HCT116 (cell line): ENCODE measurements at regions not wholly inside any gene's neighbourhood (a gene's known extent, or its start where the extent isn't known, plus 50 kb on each side); places are given as distances from the start of the nearest gene placed in this dataset.
A peak's percentile ranks its signal among the peaks of the same experiment; 100 is the strongest.

Experiments
- ATAC-seq: fragments of 200-7000 bp; cut with Tn5 transposase; 2 replicates; pipeline ENCODE4 v1.9.1; 2020; ENCODE audit warnings: mild to moderate bottlenecking, moderate library complexity
- BruUV-seq: library from RNA; stranded (reverse); fragments of 400-500 nt; replicated peaks from 2 replicates; lab custom pipeline; 2021; lab: Mats Ljungman, UMichigan
- CTCF ChIA-PET: fragments of 300-600 bp; sonication (Branson Sonifier 250); formaldehyde crosslinking; loops from one replicate; lab custom pipeline; 2021; ENCODE audit warnings: antibody characterized with exemption; lab: Charles Lee
- POLR2A ChIA-PET: fragments of 300-600, 350-600 bp; sonication (Branson Sonifier 250); formaldehyde crosslinking; loops from one replicate; lab custom pipeline; 2021; ENCODE audit warnings: antibody characterized with exemption; lab: Charles Lee
- RAD21 ChIA-PET, 2 experiments: fragments of 300-600 bp; sonication (Branson Sonifier 250); formaldehyde crosslinking; loops; one replicate each; lab custom pipeline; 2023; ENCODE audit warnings: low total read pairs in 2 of 2; ENCODE audit not compliant: uncharacterized antibody in 2 of 2, unreplicated experiment in 2 of 2, low non-redundant PET in 1 of 2; lab: Charles Lee
- DNase-seq: peaks from one replicate; pipeline ENCODE4 v3.0.0-alpha.2; 2010; ENCODE audit warnings: low read depth, low spot score
- H2AFZ ChIP-seq: fragments of 200-600 bp; shearing (Covaris generic), sonication (generic); 2 replicates; pipeline ENCODE4 v1.6.1; 2017; ENCODE audit warnings: low read depth, mixed run types, mixed read lengths, antibody characterized with exemption, low read length; ENCODE audit not compliant: poor library complexity, severe bottlenecking
- H3K27ac ChIP-seq: 2 replicates; pipeline ENCODE4 v1.5.1; 2012; ENCODE audit warnings: low read depth, low read length
- H3K27me3 ChIP-seq: fragments of 200-600 bp; sonication (generic); 2 replicates; pipeline ENCODE4 v1.6.1; 2016; ENCODE audit warnings: mixed run types, low read length, mixed read lengths; ENCODE audit not compliant: insufficient read depth
- H3K36me3 ChIP-seq, 2 experiments: fragments of 200-500 bp in 1 of 2; fragments of 200-600 bp in 1 of 2; sonication (Bioruptor generic) in 1 of 2; sonication (generic) in 1 of 2; 2 replicates each; pipeline versions ENCODE4 v1.5.1 to v1.6.1; 2014 to 2016; ENCODE audit warnings: low read length in 2 of 2, inconsistent platforms in 1 of 2, mixed read lengths in 1 of 2, mixed run types in 1 of 2; ENCODE audit not compliant: insufficient read depth in 2 of 2, control insufficient read depth in 1 of 2
- H3K4me1 ChIP-seq, 2 experiments: fragments of 200-600 bp in 1 of 2; sonication (generic) in 1 of 2; 2 replicates each; pipeline versions ENCODE4 v1.5.1 to v1.6.1; 2012 to 2017; ENCODE audit warnings: low read length in 2 of 2, inconsistent platforms in 1 of 2, mild to moderate bottlenecking in 1 of 2, mixed read lengths in 1 of 2, mixed run types in 1 of 2, moderate library complexity in 1 of 2; ENCODE audit not compliant: insufficient read depth in 2 of 2, control insufficient read depth in 1 of 2
- H3K4me2 ChIP-seq: fragments of 200-600 bp; sonication (generic); 2 replicates; pipeline ENCODE4 v1.6.1; 2017; ENCODE audit warnings: mixed run types, low read length, mixed read lengths
- H3K4me3 ChIP-seq, 2 experiments: fragments of 200-600 bp in 1 of 2; sonication (generic) in 1 of 2; replicated peaks in 1 of 2; 2 replicates each; pipeline ENCODE4 v1.5.1; 2011 to 2016; ENCODE audit warnings: low read length in 2 of 2, control low read depth in 1 of 2, low read depth in 1 of 2, mild to moderate bottlenecking in 1 of 2, mixed read lengths in 1 of 2, mixed run types in 1 of 2
- H3K79me2 ChIP-seq: fragments of 200-600 bp; sonication (generic); 2 replicates; pipeline ENCODE4 v1.6.1; 2017; ENCODE audit warnings: mild to moderate bottlenecking, mixed run types, low read length, moderate library complexity, mixed read lengths; ENCODE audit not compliant: insufficient read depth
- H3K9ac ChIP-seq: fragments of 200-600 bp; sonication (generic); 2 replicates; pipeline ENCODE4 v1.6.1; 2016; ENCODE audit warnings: low read length, mixed read lengths
- H3K9me2 ChIP-seq: fragments of 200-600 bp; sonication (generic), shearing (Covaris generic); 2 replicates; pipeline ENCODE4 v1.6.1; 2017; ENCODE audit warnings: mixed run types, mild to moderate bottlenecking, moderate library complexity; ENCODE audit not compliant: insufficient read depth
- H3K9me3 ChIP-seq, 2 experiments: fragments of 200-500 bp in 1 of 2; fragments of 200-600 bp in 1 of 2; sonication (Bioruptor generic) in 1 of 2; sonication (generic) in 1 of 2; 2 replicates each; pipeline ENCODE4 v1.6.1; 2014 to 2017; ENCODE audit warnings: low read length in 2 of 2, mixed read lengths in 2 of 2, inconsistent platforms in 1 of 2, low read depth in 1 of 2, mild to moderate bottlenecking in 1 of 2, mixed run types in 1 of 2, moderate library complexity in 1 of 2; ENCODE audit not compliant: control insufficient read depth in 1 of 2, insufficient read depth in 1 of 2
- H4K20me1 ChIP-seq: fragments of 200-600 bp; sonication (generic), shearing (Covaris generic); 2 replicates; pipeline ENCODE4 v1.6.1; 2017; ENCODE audit warnings: mixed run types, mild to moderate bottlenecking, moderate library complexity; ENCODE audit not compliant: insufficient read depth
- ATF3 ChIP-seq: IDR thresholded peaks from 2 replicates; pipeline ENCODE4 v1.6.1; 2012
- CEBPB ChIP-seq: IDR thresholded peaks from 2 replicates; pipeline ENCODE4 v1.6.1; 2012; ENCODE audit warnings: low read depth
- CTCF ChIP-seq, 3 experiments: fragments of 200-600 bp in 1 of 3; sonication (generic) in 1 of 3; IDR thresholded peaks in 2 of 3; conservative IDR thresholded peaks in 1 of 3; 2 replicates each; pipeline ENCODE4 v1.5.1; 2012 to 2017; ENCODE audit warnings: low read depth in 2 of 3, low read length in 2 of 3, antibody characterized with exemption in 1 of 3, borderline replicate concordance in 1 of 3, control low read depth in 1 of 3, mild to moderate bottlenecking in 1 of 3, mixed read lengths in 1 of 3, mixed run types in 1 of 3, moderate library complexity in 1 of 3; ENCODE audit not compliant: insufficient read depth in 1 of 3
- ELF1 ChIP-seq: IDR thresholded peaks from 2 replicates; pipeline ENCODE4 v1.6.1; 2012; ENCODE audit warnings: low read depth, borderline replicate concordance
- JUND ChIP-seq: IDR thresholded peaks from 2 replicates; pipeline ENCODE4 v1.6.1; 2012
- MAX ChIP-seq: IDR thresholded peaks from 2 replicates; pipeline ENCODE4 v1.6.1; 2012
- RAD21 ChIP-seq: IDR thresholded peaks from 2 replicates; pipeline ENCODE4 v1.6.1; 2012; ENCODE audit warnings: low read depth, mild to moderate bottlenecking
- SP1 ChIP-seq: IDR thresholded peaks from 2 replicates; pipeline ENCODE4 v1.6.1; 2012; ENCODE audit warnings: low read depth
- TCF7L2 ChIP-seq: IDR thresholded peaks from 2 replicates; pipeline ENCODE4 v1.7.0; 2011; ENCODE audit warnings: borderline replicate concordance, inconsistent platforms; ENCODE audit not compliant: insufficient read depth, insufficient read length; ENCODE audit errors: extremely low read depth
- intact Hi-C: fragments of 100-400 bp; cut with micrococcal nuclease; formaldehyde crosslinking; loops from 2 replicates; pipeline ENCODE4 v1.10.0; 2022

GRCh38 chr12:75816897-75817296 is 214.7 kb downstream of the PHLDA1 start:
- intact Hi-C loops, result loop anchor here (2.0 kb wide), 1 partner anchor 162 kb away; no protein-coding TSS in a partner anchor
- H2AFZ ChIP-seq, result no peak overlapping the region
- TF ChIP-seq TCF7L2, result no peak
- peak; percentile 48; the same call in 1 of the 2 replicates for TF ChIP-seq SP1
- TF ChIP-seq CEBPB, result 0 out of 2 replicates have a peak, but pooled peaks have one; percentile 10
- TF ChIP-seq CTCF (IDR thresholded peaks at IDR 0.05 in 2 of 3, conservative IDR thresholded peaks at IDR 0.05 in 1 of 3; ENCODE audit: borderline replicate concordance in 1 of 3, insufficient read depth in 1 of 3, low read depth in 2 of 3, low read length in 2 of 3), result peak in 1 of 3 experiments; percentile 32; a peak in 2 of 6 replicates
- TF ChIP-seq ATF3, result no peak
- peak; percentile 60 for TF ChIP-seq RAD21
- TF ChIP-seq JUND, result peak; percentile 22; the same call in 1 of the 2 replicates
- peak; percentile 31; the same call in 1 of the 2 replicates for TF ChIP-seq MAX
- TF ChIP-seq ELF1, result no peak
- TF ChIP-seq, all 23 proteins: peak for 6
- POLR2A ChIA-PET, result interaction anchor here (0.6 to 1.9 kb wide), 4 partner anchors 19 to 214 kb away, joined by 3 to 7 read pairs (median 4); partner anchors contain the start of gene PHLDA1
- Histone ChIP-seq H3K9ac (peak overlapping the region; percentile 14; the same call in 1 of the 2 replicates), H3K4me3 (no peak overlapping the region), H3K36me3 (no peaks in the 10 kb centered on the region), H3K79me2 (no peaks in the 10 kb centered on the region; the same call in 1 of the 2 replicates), H4K20me1 (no peaks in the 10 kb centered on the region), H3K27ac (peak overlapping the region; percentile 100), H3K9me3 (no peaks in the 10 kb centered on the region), H3K4me1 (peaks cover 48 to 80% of the 10 kb centered on the region in 2 experiments), H3K4me2 (peak overlapping the region; percentile 27; the same call in 1 of the 2 replicates), H3K27me3 (no peaks in the 10 kb centered on the region), H3K9me2 (no peaks in the 10 kb centered on the region)
- ATAC-seq (peak; percentile 61), DNase-seq (peak; percentile 58)
- BruUV-seq, result no TSS peak
- RAD21 ChIA-PET, result interaction anchor here in 1 of 2 experiments (1.1 kb wide), 1 partner anchor 209 kb away, joined by 3 read pairs; no protein-coding TSS in a partner anchor
- CTCF ChIA-PET, result no interaction called here
